Testis (tissue), 2 donors: ENCODE measurements at regions not wholly inside any gene's neighbourhood (a gene's known extent, or its start where the extent isn't known, plus 50 kb on each side); places are given as distances from the start of the nearest gene placed in this dataset.

ENCODE experiments used
- CTCF ChIP-seq, 3 experiments: fragments of 450-650 bp in 2 of 3; fragments of 200-600 bp in 1 of 3; sonication (generic) in 1 of 3; IDR thresholded peaks; one replicate each; pipeline ENCODE4 v1.5.1; 2016 to 2019; ENCODE audit warnings: antibody characterized with exemption in 3 of 3, mild to moderate bottlenecking in 2 of 3, moderate library complexity in 1 of 3
- POLR2A ChIP-seq: fragments of 450-650 bp; IDR thresholded peaks from one replicate; pipeline ENCODE4 v1.6.1; 2017; ENCODE audit warnings: antibody characterized with exemption, mild to moderate bottlenecking, moderate library complexity

DNA sequence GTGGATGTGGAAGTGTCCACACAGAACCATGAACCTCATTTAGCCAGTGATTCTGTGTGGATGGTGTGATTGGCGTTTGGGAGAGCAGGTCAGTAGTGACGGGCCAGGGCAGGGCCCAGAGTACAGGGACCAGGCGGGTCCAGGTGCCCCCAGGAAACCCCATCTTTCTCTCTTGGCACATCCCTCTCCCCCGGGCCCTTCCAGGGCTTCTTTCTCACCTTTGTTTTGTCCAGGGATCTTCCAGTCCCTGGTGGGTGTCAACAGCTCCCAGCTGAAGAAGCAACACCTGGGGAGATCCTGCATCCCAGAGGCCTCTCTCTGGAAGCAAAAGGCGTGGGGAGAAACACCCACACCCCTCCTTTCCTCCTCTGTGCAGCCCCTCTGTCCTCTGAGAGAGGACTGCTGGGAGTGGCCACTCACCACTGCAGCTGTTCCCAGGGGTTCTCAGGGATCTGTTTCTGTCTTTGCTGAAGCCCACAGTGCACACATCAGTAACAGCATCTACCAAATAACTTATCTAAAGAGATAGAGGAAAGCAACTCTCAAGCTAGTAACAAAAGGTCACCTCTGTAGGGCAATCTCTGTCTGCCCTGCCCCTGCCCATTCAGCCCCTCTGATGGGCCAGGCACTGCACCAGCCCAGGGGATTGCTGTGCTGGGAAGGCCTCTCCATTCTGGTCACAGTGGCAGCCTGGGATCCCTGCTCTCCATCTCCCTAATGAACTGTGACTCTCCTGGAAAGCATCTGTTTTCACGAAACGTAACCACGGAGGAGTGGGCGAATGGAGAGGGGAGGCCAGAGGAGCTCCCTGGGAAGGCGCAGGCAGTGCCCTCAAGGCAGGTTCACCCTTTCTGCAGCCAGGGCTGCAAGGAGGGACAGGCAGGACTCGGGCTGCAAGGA is 98.3 kb upstream of the ALDH1A3 start:
- no peak for TF ChIP-seq CTCF (IDR thresholded peaks at IDR 0.05)
- no peak for TF ChIP-seq POLR2A
